Epithelial cell of proximal tubule (primary cell): ENCODE measurements at regions not wholly inside any gene's neighbourhood (a gene's known extent, or its start where the extent isn't known, plus 50 kb on each side); places are given as distances from the start of the nearest gene placed in this dataset.

ENCODE experiments used
- DNase-seq: peaks from one replicate; pipeline ENCODE4 v3.0.0-alpha.2; 2011; ENCODE audit warnings: low read depth
- H3K4me3 ChIP-seq: 2 replicates; pipeline ENCODE4 v1.5.1; 2011; ENCODE audit warnings: low read depth, mild to moderate bottlenecking, low read length
- TF ChIP-seq, protein P1 (sequence below): conservative IDR thresholded peaks from 2 replicates; pipeline ENCODE4 v1.5.1; 2012; ENCODE audit warnings: low read depth, mild to moderate bottlenecking, low read length

DNA sequence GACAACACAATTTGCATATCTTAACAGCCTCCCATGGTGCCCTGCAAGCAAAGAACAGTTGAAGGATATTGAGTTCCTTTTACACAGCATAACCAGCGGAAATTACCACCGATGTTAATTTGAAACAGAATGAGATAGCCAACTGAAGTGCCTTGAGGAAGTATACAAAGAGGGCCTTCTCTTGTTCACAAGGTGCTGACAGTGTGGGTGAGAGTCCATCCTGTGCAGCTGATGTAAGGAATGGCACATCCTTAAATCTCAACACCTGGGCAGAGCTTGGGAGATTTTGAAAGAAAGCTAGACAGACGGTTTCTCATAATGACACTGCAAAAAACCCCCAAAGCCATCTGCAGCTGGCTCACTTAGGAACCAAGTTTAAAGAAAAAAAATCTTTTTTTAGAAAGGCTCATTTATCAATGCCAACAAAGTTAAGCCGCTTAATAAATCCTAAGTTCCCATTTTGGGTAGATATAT lies 818.6 kb downstream of the KCNJ2 start:
- DNase-seq: no peak
- H3K4me3 ChIP-seq: no peak overlapping the region
- TF ChIP-seq, protein P1, sequence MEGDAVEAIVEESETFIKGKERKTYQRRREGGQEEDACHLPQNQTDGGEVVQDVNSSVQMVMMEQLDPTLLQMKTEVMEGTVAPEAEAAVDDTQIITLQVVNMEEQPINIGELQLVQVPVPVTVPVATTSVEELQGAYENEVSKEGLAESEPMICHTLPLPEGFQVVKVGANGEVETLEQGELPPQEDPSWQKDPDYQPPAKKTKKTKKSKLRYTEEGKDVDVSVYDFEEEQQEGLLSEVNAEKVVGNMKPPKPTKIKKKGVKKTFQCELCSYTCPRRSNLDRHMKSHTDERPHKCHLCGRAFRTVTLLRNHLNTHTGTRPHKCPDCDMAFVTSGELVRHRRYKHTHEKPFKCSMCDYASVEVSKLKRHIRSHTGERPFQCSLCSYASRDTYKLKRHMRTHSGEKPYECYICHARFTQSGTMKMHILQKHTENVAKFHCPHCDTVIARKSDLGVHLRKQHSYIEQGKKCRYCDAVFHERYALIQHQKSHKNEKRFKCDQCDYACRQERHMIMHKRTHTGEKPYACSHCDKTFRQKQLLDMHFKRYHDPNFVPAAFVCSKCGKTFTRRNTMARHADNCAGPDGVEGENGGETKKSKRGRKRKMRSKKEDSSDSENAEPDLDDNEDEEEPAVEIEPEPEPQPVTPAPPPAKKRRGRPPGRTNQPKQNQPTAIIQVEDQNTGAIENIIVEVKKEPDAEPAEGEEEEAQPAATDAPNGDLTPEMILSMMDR: no peak

- no peak for DNase-seq
- TF ChIP-seq, protein P1: no peak
- H3K4me3 ChIP-seq: no peak overlapping the region
These were observed 819.3 kb downstream of the KCNJ2 start for GRCh38 chr17:70988622-70989021.

GRCh38 chr17:70989280-70989679 lies 819.9 kb downstream of the KCNJ2 start:
- no peak overlapping the region for H3K4me3 ChIP-seq
- no peak for DNase-seq
- TF ChIP-seq, protein P1: no peak

DNA sequence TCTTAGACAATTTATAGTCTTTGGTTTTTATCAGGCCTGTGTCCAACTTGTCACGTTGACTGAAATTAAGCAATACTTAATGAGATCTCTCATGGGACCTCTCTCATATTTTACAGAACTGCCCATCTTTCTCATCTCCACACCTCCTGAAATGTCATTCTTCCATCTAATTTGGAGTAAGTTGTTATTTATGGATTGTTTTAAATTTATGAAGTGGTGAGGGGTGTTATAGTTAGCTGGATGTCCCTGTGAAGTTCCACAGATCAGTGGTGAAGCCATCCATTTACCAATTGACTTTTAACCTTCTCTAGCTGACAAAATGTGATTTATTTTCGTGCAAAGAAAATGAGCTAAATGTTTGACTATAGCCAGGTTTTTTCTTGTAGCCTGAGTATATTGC lies 824.9 kb downstream of the KCNJ2 start:
- TF ChIP-seq, protein P1: no peak
- DNase-seq: no peak
- no peak overlapping the region for H3K4me3 ChIP-seq

DNA sequence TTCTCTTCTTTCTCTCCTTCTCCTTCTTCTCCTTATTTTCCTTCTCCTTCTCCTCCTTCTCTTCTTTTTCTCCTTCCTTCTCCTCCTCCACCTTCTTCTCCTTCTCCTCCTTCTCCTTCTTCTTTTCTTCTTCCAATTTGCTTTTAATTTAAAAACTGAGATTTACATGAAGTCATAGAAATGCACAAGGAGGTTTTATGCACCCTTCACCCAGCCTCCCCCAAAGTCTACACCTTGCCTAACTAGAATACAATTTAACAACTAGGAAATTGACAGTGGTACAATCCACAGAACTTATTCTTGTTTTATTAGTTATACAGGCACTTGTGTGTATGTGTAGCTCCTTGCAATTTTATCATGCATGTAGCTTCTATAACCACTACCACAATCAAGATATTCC lies 826.7 kb downstream of the KCNJ2 start:
- TF ChIP-seq, protein P1: no peak
- no peak overlapping the region for H3K4me3 ChIP-seq
- no peak for DNase-seq

GRCh38 chr17:71003736-71004135 lies 834.4 kb downstream of the KCNJ2 start:
- no peak for DNase-seq
- TF ChIP-seq, protein P1: no peak
- no peak overlapping the region for H3K4me3 ChIP-seq

DNA sequence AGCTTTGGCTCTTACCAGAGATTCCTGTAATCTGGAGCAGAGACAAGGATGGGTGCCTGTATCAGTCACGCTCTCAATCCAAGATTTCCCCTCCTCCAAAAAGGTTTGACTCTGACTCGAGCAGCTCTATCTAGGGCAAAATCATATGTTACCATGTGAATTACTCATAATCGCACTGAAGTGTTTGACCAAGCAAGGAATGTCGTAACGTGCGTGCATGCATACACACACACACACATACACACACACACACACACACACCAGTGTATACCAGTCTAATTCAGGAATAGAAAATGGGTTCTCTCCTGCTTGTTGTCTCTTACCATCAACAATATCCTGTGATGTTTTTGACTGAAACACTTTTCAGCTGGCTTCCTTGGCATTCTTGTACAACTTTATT lies 835.1 kb downstream of the KCNJ2 start:
- TF ChIP-seq, protein P1: no peak
- DNase-seq: no peak

More for the DNA sequence above, 835.1 kb downstream of the KCNJ2 start:
- H3K4me3 ChIP-seq: no peak overlapping the region
